Lung (tissue), 11 donors: ENCODE measurements at regions not wholly inside any gene's neighbourhood (a gene's known extent, or its start where the extent isn't known, plus 50 kb on each side); places are given as distances from the start of the nearest gene placed in this dataset.

ENCODE experiments used
- ATAC-seq: fragments of 200-7000 bp; cut with Tn5 transposase; one replicate; pipeline ENCODE4 v1.9.1; 2020; ENCODE audit warnings: moderate number of reproducible peaks; ENCODE audit not compliant: insufficient read depth, low FRiP score
- DNase-seq, 3 donors: peaks; one replicate each; pipeline ENCODE4 v3.0.0-alpha.2; 2013 to 2017
- H3K27ac ChIP-seq, 2 donors: one replicate each; pipeline ENCODE4 v1.5.1; 2013; ENCODE audit warnings: mild to moderate bottlenecking in 2 of 2, moderate library complexity in 2 of 2, control low read depth in 1 of 2, inconsistent platforms in 1 of 2, low read depth in 1 of 2, low read length in 1 of 2
- H3K27me3 ChIP-seq, 3 donors: one replicate each; pipeline ENCODE4 v1.5.1; 2013; ENCODE audit warnings: low read length in 2 of 3; ENCODE audit not compliant: control insufficient read depth in 3 of 3, insufficient read depth in 3 of 3
- H3K36me3 ChIP-seq, 4 donors: one replicate each; pipeline ENCODE4 v1.5.1; 2013; ENCODE audit warnings: low read length in 4 of 4, mild to moderate bottlenecking in 1 of 4, moderate library complexity in 1 of 4; ENCODE audit not compliant: control insufficient read depth in 4 of 4, insufficient read depth in 4 of 4
- H3K4me1 ChIP-seq, 5 donors: one replicate each; pipeline ENCODE4 v1.5.1; 2013; ENCODE audit warnings: low read length in 5 of 5, mild to moderate bottlenecking in 2 of 5, moderate library complexity in 1 of 5; ENCODE audit not compliant: control insufficient read depth in 5 of 5, insufficient read depth in 5 of 5
- H3K4me3 ChIP-seq: one replicate; pipeline ENCODE4 v1.5.1; 2013; ENCODE audit warnings: mild to moderate bottlenecking, control low read depth, moderate library complexity
- H3K9ac ChIP-seq, 2 donors: one replicate each; pipeline ENCODE4 v1.5.1; 2013; ENCODE audit warnings: low read length in 2 of 2, control low read depth in 1 of 2; ENCODE audit not compliant: insufficient read depth in 1 of 2
- H3K9me3 ChIP-seq, 4 donors: one replicate each; pipeline ENCODE4 v1.5.1; 2013; ENCODE audit warnings: low read length in 3 of 4, mild to moderate bottlenecking in 1 of 4, moderate library complexity in 1 of 4; ENCODE audit not compliant: control insufficient read depth in 4 of 4, insufficient read depth in 3 of 4
- WGBS, 2 donors: extraction: QIAGEN DNeasy Blood & Tissue Kit; methylation state at CpG; one replicate each; pipeline ENCODE4 v1.1.7; 2013; 5-methylcytosine and 5-hydroxymethylcytosine counted together
- TF ChIP-seq, protein P1 (sequence below): IDR thresholded peaks from 2 replicates; pipeline ENCODE4 v1.5.1; 2012; ENCODE audit warnings: mild to moderate bottlenecking; ENCODE audit errors: control extremely low read depth, extremely low read depth
- donor health status: control.
- donor health status: control.
- donor health status: Bipolar disorder and iron deficiency.
- donor health status: healthy.
- donor health status: DM: yes; HTN: yes; CAD: no.

- Histone ChIP-seq H3K27ac (no peak overlapping the region), H3K9me3 (no peaks in the 10 kb centered on the region), H3K9ac (no peak overlapping the region), H3K36me3 (no peaks in the 10 kb centered on the region), H3K4me1 (peaks cover 0 to 11% (median 8%) of the 10 kb centered on the region in 5 donors), H3K27me3 (peaks cover 0 to 3% (median 0%) of the 10 kb centered on the region in 3 donors), H3K4me3 (no peak overlapping the region)
- no peak for DNase-seq
- ATAC-seq, result no peak
- 39 to 59% methylated on average over 5 of the region's 5 CpGs for WGBS, 2 donors
- TF ChIP-seq, protein P1, sequence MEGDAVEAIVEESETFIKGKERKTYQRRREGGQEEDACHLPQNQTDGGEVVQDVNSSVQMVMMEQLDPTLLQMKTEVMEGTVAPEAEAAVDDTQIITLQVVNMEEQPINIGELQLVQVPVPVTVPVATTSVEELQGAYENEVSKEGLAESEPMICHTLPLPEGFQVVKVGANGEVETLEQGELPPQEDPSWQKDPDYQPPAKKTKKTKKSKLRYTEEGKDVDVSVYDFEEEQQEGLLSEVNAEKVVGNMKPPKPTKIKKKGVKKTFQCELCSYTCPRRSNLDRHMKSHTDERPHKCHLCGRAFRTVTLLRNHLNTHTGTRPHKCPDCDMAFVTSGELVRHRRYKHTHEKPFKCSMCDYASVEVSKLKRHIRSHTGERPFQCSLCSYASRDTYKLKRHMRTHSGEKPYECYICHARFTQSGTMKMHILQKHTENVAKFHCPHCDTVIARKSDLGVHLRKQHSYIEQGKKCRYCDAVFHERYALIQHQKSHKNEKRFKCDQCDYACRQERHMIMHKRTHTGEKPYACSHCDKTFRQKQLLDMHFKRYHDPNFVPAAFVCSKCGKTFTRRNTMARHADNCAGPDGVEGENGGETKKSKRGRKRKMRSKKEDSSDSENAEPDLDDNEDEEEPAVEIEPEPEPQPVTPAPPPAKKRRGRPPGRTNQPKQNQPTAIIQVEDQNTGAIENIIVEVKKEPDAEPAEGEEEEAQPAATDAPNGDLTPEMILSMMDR, result no peak
Measured at GRCh38 chr12:4120316-4120917, 153.1 kb upstream of the CCND2 start.

- no peak for DNase-seq
- no peak overlapping the region for H3K27ac ChIP-seq
- 73 to 76% methylated on average over 7 of the region's 7 CpGs for WGBS, 2 donors
- H3K4me1 ChIP-seq, result peaks cover 0 to 11% (median 8%) of the 10 kb centered on the region in 5 donors
- H3K4me3 ChIP-seq, result no peak overlapping the region
- no peak for ATAC-seq
- H3K9ac ChIP-seq, result no peak overlapping the region
- H3K27me3 ChIP-seq, result peaks cover 0 to 3% (median 0%) of the 10 kb centered on the region in 3 donors
- H3K36me3 ChIP-seq, result no peaks in the 10 kb centered on the region
- no peaks in the 10 kb centered on the region for H3K9me3 ChIP-seq
- TF ChIP-seq, protein P1, result no peak
Measured at GRCh38 chr12:4119157-4119761, 154.3 kb upstream of the CCND2 start.

GRCh38 chr12:4118601-4119156 is 154.9 kb upstream of the CCND2 start:
- no peak overlapping the region for H3K27ac ChIP-seq
- ATAC-seq, result no peak
- DNase-seq, result no peak
- no peak overlapping the region for H3K4me3 ChIP-seq
- TF ChIP-seq, protein P1, result no peak
- H3K36me3 ChIP-seq, result no peaks in the 10 kb centered on the region
- no peak overlapping the region for H3K9ac ChIP-seq
- H3K4me1 ChIP-seq, result peaks cover 0 to 11% (median 8%) of the 10 kb centered on the region in 5 donors
- H3K9me3 ChIP-seq, result no peaks in the 10 kb centered on the region
- 52 to 67% methylated on average over 7 of the region's 7 CpGs for WGBS, 2 donors
- H3K27me3 ChIP-seq, result peaks cover 0 to 3% (median 0%) of the 10 kb centered on the region in 3 donors
